GM12873 (cell line): ENCODE measurements at regions not wholly inside any gene's neighbourhood (a gene's known extent, or its start where the extent isn't known, plus 50 kb on each side); places are given as distances from the start of the nearest gene placed in this dataset.

Source experiments
- CTCF ChIP-seq: IDR thresholded peaks from 2 replicates; pipeline ENCODE4 v1.5.1; 2012; ENCODE audit warnings: low read depth, mild to moderate bottlenecking, moderate library complexity, low read length, control low read depth; ENCODE audit not compliant: insufficient read depth; ENCODE audit errors: missing control alignments

DNA sequence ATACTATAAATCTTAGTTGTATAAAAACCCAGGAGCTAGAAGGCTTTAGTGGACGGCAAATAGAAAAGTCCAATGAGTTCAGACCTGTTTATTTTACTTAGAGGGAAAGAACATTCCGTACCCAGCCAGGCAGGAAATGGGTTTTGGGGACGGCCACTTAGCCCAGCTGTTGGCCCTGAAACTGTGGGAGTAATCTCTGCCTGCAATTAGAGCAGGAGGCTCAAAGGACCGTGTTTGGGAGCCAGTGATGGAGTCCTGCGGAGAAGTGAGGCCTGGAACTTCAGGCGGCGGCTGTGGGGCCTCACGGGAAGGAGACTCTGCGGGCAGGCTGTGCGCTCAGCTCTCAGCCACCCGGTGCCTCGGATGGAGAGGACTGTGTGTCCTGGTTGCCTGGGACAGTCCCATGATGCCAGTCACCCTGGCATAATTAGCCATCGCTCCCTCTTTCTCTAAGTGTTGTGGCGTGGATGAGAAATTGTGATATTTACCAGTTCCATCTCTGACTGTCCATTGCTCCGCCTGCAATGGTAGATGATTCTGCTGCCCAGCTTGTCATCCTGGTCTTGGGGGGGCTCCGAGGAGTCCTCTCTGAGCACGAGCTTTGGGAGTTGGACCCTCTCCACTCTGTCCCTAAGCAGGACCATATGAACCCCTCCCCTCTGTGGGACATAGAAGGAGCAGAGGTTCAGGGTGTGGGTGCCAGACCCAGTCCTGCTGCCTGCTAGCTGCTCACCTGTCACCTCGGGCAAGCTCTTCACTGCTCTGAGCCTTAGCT, 530.3 kb downstream of the TBC1D22A start:
- no peak for TF ChIP-seq CTCF

DNA sequence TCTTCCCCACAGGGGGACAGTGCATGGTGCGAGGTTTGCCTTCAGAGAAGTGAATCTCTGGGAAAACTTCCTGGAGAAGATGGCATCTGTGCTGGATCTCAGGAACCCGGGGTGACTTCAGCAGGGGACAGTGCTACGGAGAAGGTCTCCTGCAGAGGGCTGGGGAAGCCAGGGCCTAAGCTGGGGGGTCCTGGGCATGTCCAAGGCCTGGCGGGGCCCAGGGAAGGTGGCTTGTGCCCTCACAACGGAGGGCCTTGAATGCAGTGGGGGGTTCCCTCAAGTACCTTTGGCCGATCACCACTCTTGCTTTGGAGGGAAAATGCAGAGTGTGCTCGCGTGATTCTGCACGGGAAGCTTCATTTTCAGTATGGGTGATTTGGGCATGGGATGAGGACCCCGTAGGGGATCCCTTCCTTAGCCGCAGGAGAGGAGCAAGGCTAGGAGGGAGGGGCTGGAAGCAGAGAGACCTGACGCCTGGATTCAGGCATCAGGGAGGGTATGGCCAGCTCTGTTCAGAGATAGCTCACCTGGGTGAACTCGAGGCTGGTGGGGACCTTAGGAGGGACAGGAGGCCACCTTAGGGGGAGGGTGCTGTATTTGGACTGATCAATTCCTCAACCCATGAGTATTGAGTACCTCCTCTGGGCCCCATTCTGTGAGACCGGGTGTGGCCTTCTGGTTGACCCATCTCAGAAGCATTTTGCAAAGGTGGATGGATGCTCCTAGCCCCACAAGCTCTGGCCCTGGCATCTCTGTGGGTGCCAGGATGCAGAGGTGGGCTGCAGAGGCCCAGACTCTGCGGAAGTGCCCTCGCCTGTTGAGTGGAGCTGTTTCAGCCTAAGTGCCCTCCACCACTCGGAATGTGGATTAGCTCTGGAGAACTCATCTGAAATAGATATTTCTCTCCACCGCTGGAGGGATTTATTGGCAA, 529.4 kb downstream of the TBC1D22A start:
- no peak for TF ChIP-seq CTCF

DNA sequence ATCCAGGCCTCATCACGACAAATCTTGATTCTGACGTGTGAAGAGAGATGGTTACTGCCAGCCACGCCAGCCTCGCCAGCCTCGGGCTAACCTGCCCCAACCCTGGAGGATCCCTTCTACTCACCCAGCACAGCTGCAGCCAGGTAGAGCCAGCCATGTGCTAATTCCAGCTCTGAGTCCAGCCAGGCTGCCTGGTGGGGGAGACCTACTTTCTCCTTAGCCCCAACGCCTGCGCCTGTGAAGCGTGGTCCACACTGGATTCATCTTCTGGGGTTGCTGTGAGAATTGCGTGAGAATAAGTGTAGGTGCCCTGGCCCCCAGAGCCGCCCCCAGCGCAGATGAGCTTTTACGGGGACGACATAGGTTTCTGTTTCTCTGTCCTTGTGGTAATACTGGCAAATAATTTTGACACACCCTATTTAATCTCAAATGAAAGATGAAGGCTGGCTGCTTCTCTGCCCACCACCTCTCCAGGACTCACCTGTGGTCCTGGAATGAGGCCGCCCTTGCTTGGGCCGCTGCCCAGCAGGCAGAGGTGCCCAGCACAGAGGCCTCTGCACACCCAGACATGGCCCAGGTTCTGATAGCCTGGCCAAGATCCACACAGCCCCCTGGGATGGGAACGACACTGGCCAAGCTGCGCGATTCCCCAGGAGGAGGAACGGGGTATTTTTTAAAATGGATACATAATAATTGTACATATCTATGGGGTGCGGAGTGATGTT, 528.4 kb downstream of the TBC1D22A start:
- no peak for TF ChIP-seq CTCF

- TF ChIP-seq CTCF, result no peak
These were observed 527.0 kb downstream of the TBC1D22A start for GRCh38 chr22:47289336-47289985.

- TF ChIP-seq CTCF, result no peak
These were observed 526.2 kb downstream of the TBC1D22A start for GRCh38 chr22:47288680-47289079.

DNA sequence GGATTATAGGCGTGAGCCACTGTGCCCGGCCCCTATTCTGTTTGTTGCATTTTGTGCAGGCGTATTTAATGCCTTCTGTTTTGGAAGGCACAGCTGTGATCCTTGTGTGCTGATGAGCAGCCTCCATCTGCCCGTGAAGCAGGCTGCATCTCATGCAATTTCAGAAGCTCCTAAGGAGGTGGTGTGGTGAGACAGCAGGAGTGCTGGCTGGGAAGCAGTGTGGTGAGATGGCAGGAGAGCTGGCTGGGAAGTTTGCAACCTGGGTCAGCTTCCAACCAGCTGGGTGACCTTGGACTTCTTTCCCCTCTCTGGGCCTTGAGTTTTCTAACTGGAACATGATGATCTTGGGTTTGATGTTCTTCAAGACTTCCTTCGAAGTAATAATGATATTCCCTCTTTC, 525.1 kb downstream of the TBC1D22A start:
- TF ChIP-seq CTCF, result no peak
